A673 (cell line): ENCODE measurements at regions not wholly inside any gene's neighbourhood (a gene's known extent, or its start where the extent isn't known, plus 50 kb on each side); places are given as distances from the start of the nearest gene placed in this dataset.

Source experiments
- BruUV-seq: library from RNA; stranded (reverse); fragments of 400-500 nt; replicated peaks from 2 replicates; lab custom pipeline; 2021; lab: Mats Ljungman, UMichigan
- CTCF ChIA-PET: fragments of 300-600 bp; sonication (Branson Sonifier 250); formaldehyde crosslinking; loops from one replicate; lab custom pipeline; 2022; ENCODE audit warnings: antibody characterized with exemption; lab: Charles Lee
- POLR2A ChIA-PET: fragments of 300-600 bp; sonication (Branson Sonifier 250); formaldehyde crosslinking; loops from one replicate; lab custom pipeline; 2022; ENCODE audit warnings: antibody characterized with exemption; ENCODE audit not compliant: low non-redundant PET; lab: Charles Lee
- DNase-seq: peaks from one replicate; pipeline ENCODE4 v3.0.0-alpha.2; 2015; ENCODE audit warnings: low spot score
- H3K27ac ChIP-seq: fragments of 200-600 bp; sonication (generic); 2 replicates; pipeline ENCODE4 v1.5.1; 2016; ENCODE audit warnings: mixed run types, low read depth, mild to moderate bottlenecking, mixed read lengths, antibody characterized with exemption, low read length; ENCODE audit not compliant: poor library complexity, severe bottlenecking
- H3K27me3 ChIP-seq: fragments of 200-600 bp; sonication (generic); replicated peaks from 2 replicates; pipeline ENCODE4 v1.6.1; 2017; ENCODE audit warnings: mixed run types, low read depth, mild to moderate bottlenecking, mixed read lengths, antibody characterized with exemption, low read length; ENCODE audit not compliant: insufficient read depth, poor library complexity
- H3K36me3 ChIP-seq: fragments of 200-600 bp; sonication (generic); 2 replicates; pipeline ENCODE4 v1.6.1; 2016; ENCODE audit warnings: mixed run types, mild to moderate bottlenecking, mixed read lengths, antibody characterized with exemption, low read length; ENCODE audit not compliant: insufficient read depth, poor library complexity, severe bottlenecking
- H3K4me1 ChIP-seq: fragments of 200-600 bp; sonication (generic); 2 replicates; pipeline ENCODE4 v1.6.1; 2017; ENCODE audit warnings: mixed run types, mild to moderate bottlenecking, mixed read lengths, antibody characterized with exemption, low read length; ENCODE audit not compliant: insufficient read depth, poor library complexity, severe bottlenecking
- H3K4me3 ChIP-seq: fragments of 200-600 bp; sonication (generic); 2 replicates; pipeline ENCODE4 v1.5.1; 2016; ENCODE audit warnings: low read depth, mixed run types, mild to moderate bottlenecking, mixed read lengths, low read length; ENCODE audit not compliant: poor library complexity, severe bottlenecking
- H3K9me3 ChIP-seq: fragments of 200-600 bp; sonication (generic); 2 replicates; pipeline ENCODE4 v1.6.1; 2016; ENCODE audit warnings: mixed run types, low read depth, mild to moderate bottlenecking, mixed read lengths, antibody characterized with exemption, low read length; ENCODE audit not compliant: poor library complexity, severe bottlenecking
- CTCF ChIP-seq: fragments of 300-800, 200-600 bp; sonication (generic); conservative IDR thresholded peaks from 2 replicates; pipeline ENCODE4 v1.5.1; 2017; ENCODE audit warnings: low read depth, mild to moderate bottlenecking, antibody characterized with exemption, low read length, moderate library complexity, mixed read lengths
- EZH2 ChIP-seq: fragments of 200-600 bp; sonication (generic); IDR thresholded peaks from 2 replicates; pipeline ENCODE4 v1.6.1; 2017; ENCODE audit warnings: borderline replicate concordance, low read depth, mild to moderate bottlenecking, mixed read lengths, antibody characterized with exemption, low read length; ENCODE audit not compliant: poor library complexity, severe bottlenecking
- intact Hi-C: fragments of 100-400 bp; cut with micrococcal nuclease; formaldehyde crosslinking; loops from one replicate; pipeline ENCODE4 v1.10.0; 2022; ENCODE audit not compliant: unreplicated experiment

- ChIA-PET POLR2A (interaction anchor here (0.7 kb wide), 1 partner anchor 44 kb away, joined by 7 read pairs; no protein-coding TSS in a partner anchor), CTCF (no interaction called here)
- no peak for TF ChIP-seq EZH2
- no peak for TF ChIP-seq CTCF
- no peak overlapping the region for H3K4me3 ChIP-seq
- H3K36me3 ChIP-seq: no peaks in the 10 kb centered on the region
- no peaks in the 10 kb centered on the region for H3K4me1 ChIP-seq
- no TSS peak for BruUV-seq
- DNase-seq: no peak
- no peak overlapping the region for H3K27ac ChIP-seq
- intact Hi-C loops: no loop called here
- no peaks in the 10 kb centered on the region for H3K9me3 ChIP-seq
- no peaks in the 10 kb centered on the region for H3K27me3 ChIP-seq
Observed at GRCh38 chrX:26295425-26295824, 79.5 kb downstream of the MAGEB5 start.

GRCh38 chrX:26286836-26287235 lies 70.9 kb downstream of the MAGEB5 start:
- POLR2A ChIA-PET: no interaction called here

More at GRCh38 chrX:26286836-26287235, 70.9 kb downstream of the MAGEB5 start:
- Histone ChIP-seq H3K4me3 (no peak overlapping the region), H3K9me3 (no peaks in the 10 kb centered on the region), H3K27me3 (no peaks in the 10 kb centered on the region), H3K36me3 (no peaks in the 10 kb centered on the region), H3K27ac (no peak overlapping the region), H3K4me1 (no peaks in the 10 kb centered on the region)
- DNase-seq: no peak
- TF ChIP-seq EZH2 (no peak), CTCF (no peak)
- CTCF ChIA-PET: no interaction called here
- no TSS peak for BruUV-seq
- intact Hi-C loops: no loop called here
